Kidney (tissue), 13 donors: ENCODE measurements at regions not wholly inside any gene's neighbourhood (a gene's known extent, or its start where the extent isn't known, plus 50 kb on each side); places are given as distances from the start of the nearest gene placed in this dataset.

Source experiments
- DNase-seq, 5 donors: peaks; one replicate each; pipeline ENCODE4 v3.0.0-alpha.2; 2013 to 2020
- FAIRE-seq: peaks from 2 replicates; lab custom pipeline; 2012; peaks lifted over from hg19 to GRCh38; lab: Jason Lieb, UNC
- H3K27ac ChIP-seq, 2 donors: one replicate each; pipeline ENCODE4 v1.7.0; 2013; ENCODE audit warnings: low read depth in 2 of 2, low read length in 2 of 2, inconsistent platforms in 1 of 2
- H3K27me3 ChIP-seq: one replicate; pipeline ENCODE4 v1.7.1; 2013; ENCODE audit warnings: low read length, inconsistent platforms; ENCODE audit not compliant: control insufficient read depth, insufficient read depth
- H3K36me3 ChIP-seq, 3 donors: one replicate each; pipeline versions ENCODE4 v1.7.0 to v1.7.1; 2013; ENCODE audit warnings: low read length in 3 of 3, control low read depth in 1 of 3, inconsistent platforms in 1 of 3; ENCODE audit not compliant: insufficient read depth in 3 of 3, control insufficient read depth in 2 of 3
- H3K4me1 ChIP-seq, 3 donors: one replicate each; pipeline versions ENCODE4 v1.7.0 to v1.7.1; 2013; ENCODE audit warnings: low read length in 3 of 3, inconsistent platforms in 1 of 3, low read depth in 1 of 3; ENCODE audit not compliant: control insufficient read depth in 2 of 3, insufficient read depth in 2 of 3
- H3K4me3 ChIP-seq, 3 donors: one replicate each; pipeline versions ENCODE4 v1.7.0 to v1.8.1; 2013; ENCODE audit warnings: low read length in 3 of 3, control low read depth in 1 of 3, inconsistent platforms in 1 of 3
- H3K9ac ChIP-seq, 3 donors: one replicate each; pipeline versions ENCODE4 v1.7.0 to v1.7.1; 2013; ENCODE audit warnings: low read length in 3 of 3, control low read depth in 1 of 3, inconsistent platforms in 1 of 3
- H3K9me3 ChIP-seq, 3 donors: one replicate each; pipeline versions ENCODE4 v1.7.0 to v1.7.1; 2013; ENCODE audit warnings: low read length in 3 of 3, control low read depth in 1 of 3, inconsistent platforms in 1 of 3; ENCODE audit not compliant: control insufficient read depth in 2 of 3, insufficient read depth in 1 of 3
- intact Hi-C: fragments of 100-400 bp; cut with DNase I; formaldehyde crosslinking; loops from one replicate; pipeline ENCODE4 v1.11.1; 2022
- TF ChIP-seq, protein P1 (sequence below): IDR thresholded peaks from 3 replicates; pipeline ENCODE4 v1.5.1; 2012; ENCODE audit warnings: mild to moderate bottlenecking, moderate library complexity, borderline replicate concordance; ENCODE audit not compliant: insufficient read depth; ENCODE audit errors: extremely low read depth
- donor health status: control.
- donor health status: control.
- donor health status: control.
- donor health status: control.
- donor health status: control.
- donor health status: DM: yes; HTN: yes; CAD: no.
- donor health status: Normal renal cell carcinoma (clear cell type).

DNA sequence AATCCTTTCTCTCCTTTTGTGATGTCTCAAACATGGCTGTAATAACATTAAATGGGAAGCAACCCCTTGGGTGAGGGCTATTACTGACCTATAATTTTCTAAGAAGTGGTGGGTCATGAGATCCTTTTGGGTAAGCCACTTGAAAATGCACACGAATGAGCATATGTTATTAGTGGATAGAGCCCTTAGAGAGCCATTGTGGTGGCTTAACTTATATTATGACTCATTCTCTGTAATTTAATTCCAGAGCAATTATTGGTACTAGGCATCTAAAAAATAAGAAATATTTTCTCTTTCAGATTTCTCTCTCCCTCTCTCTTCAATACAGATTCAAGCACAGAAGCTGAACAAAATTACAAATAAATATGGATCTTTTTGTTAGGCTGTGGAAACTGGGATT is 1177.4 kb upstream of the PHF14 start:
- DNase-seq (no peak), FAIRE-seq (no peak)
- H3K4me1 ChIP-seq: no peaks in the 10 kb centered on the region
- no peak overlapping the region for H3K4me3 ChIP-seq
- no peak overlapping the region for H3K9ac ChIP-seq
- TF ChIP-seq, protein P1, sequence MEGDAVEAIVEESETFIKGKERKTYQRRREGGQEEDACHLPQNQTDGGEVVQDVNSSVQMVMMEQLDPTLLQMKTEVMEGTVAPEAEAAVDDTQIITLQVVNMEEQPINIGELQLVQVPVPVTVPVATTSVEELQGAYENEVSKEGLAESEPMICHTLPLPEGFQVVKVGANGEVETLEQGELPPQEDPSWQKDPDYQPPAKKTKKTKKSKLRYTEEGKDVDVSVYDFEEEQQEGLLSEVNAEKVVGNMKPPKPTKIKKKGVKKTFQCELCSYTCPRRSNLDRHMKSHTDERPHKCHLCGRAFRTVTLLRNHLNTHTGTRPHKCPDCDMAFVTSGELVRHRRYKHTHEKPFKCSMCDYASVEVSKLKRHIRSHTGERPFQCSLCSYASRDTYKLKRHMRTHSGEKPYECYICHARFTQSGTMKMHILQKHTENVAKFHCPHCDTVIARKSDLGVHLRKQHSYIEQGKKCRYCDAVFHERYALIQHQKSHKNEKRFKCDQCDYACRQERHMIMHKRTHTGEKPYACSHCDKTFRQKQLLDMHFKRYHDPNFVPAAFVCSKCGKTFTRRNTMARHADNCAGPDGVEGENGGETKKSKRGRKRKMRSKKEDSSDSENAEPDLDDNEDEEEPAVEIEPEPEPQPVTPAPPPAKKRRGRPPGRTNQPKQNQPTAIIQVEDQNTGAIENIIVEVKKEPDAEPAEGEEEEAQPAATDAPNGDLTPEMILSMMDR: no peak
- H3K27ac ChIP-seq: no peak overlapping the region
- no peaks in the 10 kb centered on the region for H3K27me3 ChIP-seq
- intact Hi-C loops: no loop called here
- H3K36me3 ChIP-seq: no peaks in the 10 kb centered on the region
- H3K9me3 ChIP-seq: no peaks in the 10 kb centered on the region

DNA sequence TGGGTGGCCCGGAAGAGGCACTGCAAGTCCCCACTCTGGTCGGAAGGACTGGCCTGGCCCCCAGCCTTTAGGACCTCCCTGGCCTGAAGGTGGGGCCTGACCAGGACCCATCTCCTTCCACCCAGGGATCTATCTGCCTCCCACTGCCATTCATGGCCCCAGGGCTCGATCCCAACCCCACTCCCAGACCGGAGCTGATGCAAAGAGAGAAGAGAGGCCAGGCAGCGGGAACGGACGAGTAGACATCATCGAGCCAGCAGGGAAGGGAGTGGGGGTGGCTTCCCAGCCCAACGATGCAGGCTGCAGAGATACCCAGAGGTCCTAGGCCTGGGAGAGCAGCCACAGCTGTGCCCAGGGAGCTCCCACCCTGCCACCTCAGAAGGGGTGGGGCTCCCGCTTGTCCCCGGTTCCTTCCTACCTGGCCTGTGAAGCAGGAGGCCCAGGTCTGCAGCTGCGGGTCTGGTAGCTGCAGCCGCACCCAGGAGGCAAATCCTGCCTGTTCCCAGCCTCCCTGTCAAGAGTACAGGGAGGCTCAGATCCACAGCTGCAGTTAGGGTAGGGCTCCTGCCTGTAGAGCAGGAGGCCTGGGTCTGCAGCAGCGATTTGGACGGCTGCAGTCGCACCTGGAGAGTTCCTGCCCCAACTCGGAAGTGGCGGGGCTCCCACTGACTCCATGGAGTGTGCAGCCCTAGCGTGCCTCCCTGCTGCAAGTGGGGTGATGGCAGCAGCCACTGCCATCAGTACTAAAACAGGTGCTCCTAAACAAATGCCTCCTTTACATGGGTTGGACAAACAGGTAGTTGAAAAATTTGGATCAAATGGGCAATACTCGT is 1151.0 kb upstream of the PHF14 start:
- Histone ChIP-seq H3K9me3 (peaks cover 0 to 7% (median 0%) of the 10 kb centered on the region in 3 donors), H3K4me1 (no peaks in the 10 kb centered on the region), H3K9ac (no peak overlapping the region), H3K36me3 (no peaks in the 10 kb centered on the region), H3K27me3 (no peaks in the 10 kb centered on the region), H3K4me3 (no peak overlapping the region), H3K27ac (no peak overlapping the region)
- intact Hi-C loops: no loop called here
- DNase-seq (peak in 1 of 5 donors; percentile 57), FAIRE-seq (no peak)
- TF ChIP-seq, protein P1: no peak

DNA sequence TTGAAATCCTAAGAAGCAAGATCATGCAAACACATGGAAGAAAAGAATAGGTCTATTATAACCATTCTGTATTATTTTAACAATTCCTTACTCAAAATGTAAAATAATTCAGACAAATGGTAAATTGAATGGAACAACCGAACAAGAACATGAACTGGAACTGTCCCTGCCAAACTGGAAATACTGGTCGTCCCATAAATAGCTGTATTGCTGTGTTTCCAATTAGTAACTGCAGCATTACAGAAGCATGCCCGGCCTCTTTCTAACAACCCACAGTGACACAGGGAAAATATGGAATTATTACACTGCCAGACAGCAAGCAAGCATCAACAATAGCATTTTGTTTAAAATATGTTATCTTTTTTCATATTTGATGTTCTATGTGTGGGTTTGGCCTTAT is 1138.5 kb upstream of the PHF14 start:
- FAIRE-seq: no peak
- H3K9ac ChIP-seq: no peak overlapping the region
- H3K4me3 ChIP-seq: no peak overlapping the region
- H3K4me1 ChIP-seq: no peaks in the 10 kb centered on the region
- DNase-seq: peak in 2 of 5 donors; percentile 46 to 54
- intact Hi-C loops: no loop called here
- H3K27me3 ChIP-seq: no peaks in the 10 kb centered on the region
- no peaks in the 10 kb centered on the region for H3K36me3 ChIP-seq
- H3K9me3 ChIP-seq: no peaks in the 10 kb centered on the region
- no peak overlapping the region for H3K27ac ChIP-seq
- TF ChIP-seq, protein P1: no peak

DNA sequence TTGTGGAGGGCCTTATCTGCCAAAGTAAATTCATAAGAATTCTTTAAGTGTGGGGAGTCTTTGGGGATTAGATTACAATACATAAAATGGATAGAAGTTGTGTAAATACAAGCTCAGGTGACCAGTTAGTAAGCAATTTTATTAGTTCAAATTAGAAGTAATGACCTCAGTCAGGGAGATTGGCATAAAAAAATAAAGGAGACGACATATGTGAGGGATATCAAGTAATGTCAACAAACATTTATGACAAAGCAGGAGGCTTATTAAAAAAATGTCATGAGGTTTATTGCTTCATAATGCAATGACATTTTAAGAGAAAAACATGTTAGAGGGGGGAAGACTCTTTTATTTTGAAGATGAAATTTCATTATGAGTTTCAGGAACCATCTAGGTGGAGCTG is 1137.0 kb upstream of the PHF14 start:
- DNase-seq (no peak), FAIRE-seq (no peak)
- Histone ChIP-seq H3K27ac (no peak overlapping the region), H3K9me3 (no peaks in the 10 kb centered on the region), H3K4me1 (no peaks in the 10 kb centered on the region), H3K27me3 (no peaks in the 10 kb centered on the region), H3K9ac (no peak overlapping the region), H3K4me3 (no peak overlapping the region), H3K36me3 (no peaks in the 10 kb centered on the region)
- intact Hi-C loops: no loop called here
- TF ChIP-seq, protein P1: no peak
